GM21576 (cell line): ENCODE measurements at regions not wholly inside any gene's neighbourhood (a gene's known extent, or its start where the extent isn't known, plus 50 kb on each side); places are given as distances from the start of the nearest gene placed in this dataset.

Source experiments
- ATAC-seq: cut with Tn5 transposase; IDR thresholded peaks from one replicate; pipeline ENCODE4 v1.9.1; 2021; ENCODE audit warnings: mild to moderate bottlenecking, moderate library complexity; ENCODE audit not compliant: unreplicated experiment

GRCh38 chr15:38646716-38647115 is 82.1 kb upstream of the RASGRP1 start:
- ATAC-seq = no peak

GRCh38 chr15:38647683-38648082 is 83.1 kb upstream of the RASGRP1 start:
- ATAC-seq = no peak

GRCh38 chr15:38648121-38648843 is 83.7 kb upstream of the RASGRP1 start:
- no peak for ATAC-seq

GRCh38 chr15:38650384-38650783 is 85.8 kb upstream of the RASGRP1 start:
- no peak for ATAC-seq

- ATAC-seq = no peak
Measured at GRCh38 chr15:38650936-38651327, 86.3 kb upstream of the RASGRP1 start.

- peak; percentile 61 for ATAC-seq
Measured at GRCh38 chr15:38651328-38652038, 86.9 kb upstream of the RASGRP1 start.

GRCh38 chr15:38652183-38652794 is 87.7 kb upstream of the RASGRP1 start:
- no peak for ATAC-seq

- no peak for ATAC-seq
Measured at GRCh38 chr15:38652998-38653397, 88.4 kb upstream of the RASGRP1 start.

- no peak for ATAC-seq
Measured at GRCh38 chr15:38658431-38658830, 93.8 kb upstream of the RASGRP1 start.

- no peak for ATAC-seq
Measured at GRCh38 chr15:38660738-38661137, 96.1 kb upstream of the RASGRP1 start.

GRCh38 chr15:38662033-38662802 is 97.6 kb upstream of the RASGRP1 start:
- ATAC-seq = no peak

GRCh38 chr15:38662805-38663204 is 98.2 kb upstream of the RASGRP1 start:
- ATAC-seq = no peak

GRCh38 chr15:38665586-38666305 is 101.1 kb upstream of the RASGRP1 start:
- ATAC-seq = no peak

GRCh38 chr15:38666865-38667510 is 102.4 kb upstream of the RASGRP1 start:
- ATAC-seq = no peak

- ATAC-seq = no peak
Measured at GRCh38 chr15:38667890-38668850, 103.6 kb upstream of the RASGRP1 start.

- no peak for ATAC-seq
Measured at GRCh38 chr15:38668898-38669391, 104.3 kb upstream of the RASGRP1 start.

- peak; percentile 34 for ATAC-seq
Measured at GRCh38 chr15:38670128-38671005, 105.8 kb upstream of the RASGRP1 start.

- no peak for ATAC-seq
Measured at GRCh38 chr15:38671006-38671387, 106.4 kb upstream of the RASGRP1 start.
